ENCODE measurements at regions not wholly inside any gene's neighbourhood (a gene's known extent, or its start where the extent isn't known, plus 50 kb on each side); places are given as distances from the start of the nearest gene placed in this dataset.
"Not testable (repeated sequence)": the region's sequence is repeated elsewhere in the genome, so short reads cannot be mapped to it uniquely, and the experiment has no call there.

GRCh38 chr7:65621580-65622201 is 248.0 kb downstream of the ZNF92 start:
- DNase-seq (ENCODE audit: low spot score): peak; percentile 1

- not testable (repeated sequence) for DNase-seq (ENCODE audit: low spot score)
These were observed 241.6 kb upstream of the VKORC1L1 start for GRCh38 chr7:65631236-65631635.

- not testable (repeated sequence) for DNase-seq (ENCODE audit: low spot score)
These were observed 239.1 kb upstream of the VKORC1L1 start for GRCh38 chr7:65633587-65634404.

- not testable (repeated sequence) for DNase-seq (ENCODE audit: low spot score)
These were observed 234.0 kb upstream of the VKORC1L1 start for GRCh38 chr7:65638918-65639317.

GRCh38 chr7:65639717-65640116 is 233.2 kb upstream of the VKORC1L1 start:
- not testable (repeated sequence) for DNase-seq (ENCODE audit: low spot score)

- not testable (repeated sequence) for DNase-seq (ENCODE audit: low spot score)
These were observed 229.4 kb upstream of the VKORC1L1 start for GRCh38 chr7:65643498-65643897.

- DNase-seq (ENCODE audit: low spot score): not testable (repeated sequence)
These were observed 225.5 kb upstream of the VKORC1L1 start for GRCh38 chr7:65647153-65647964.

- DNase-seq (ENCODE audit: low spot score): not testable (repeated sequence)
These were observed 221.7 kb upstream of the VKORC1L1 start for GRCh38 chr7:65651174-65651573.

- not testable (repeated sequence) for DNase-seq (ENCODE audit: low spot score)
These were observed 220.9 kb upstream of the VKORC1L1 start for GRCh38 chr7:65651826-65652592.

GRCh38 chr7:65652669-65653068 is 220.2 kb upstream of the VKORC1L1 start:
- DNase-seq (ENCODE audit: low spot score): not testable (repeated sequence)

- not testable (repeated sequence) for DNase-seq (ENCODE audit: low spot score)
These were observed 216.2 kb upstream of the VKORC1L1 start for GRCh38 chr7:65656494-65657188.

- DNase-seq (ENCODE audit: low spot score): not testable (repeated sequence)
These were observed 189.5 kb upstream of the VKORC1L1 start for GRCh38 chr7:65683362-65683761.

- not testable (repeated sequence) for DNase-seq (ENCODE audit: low spot score)
These were observed 173.7 kb upstream of the VKORC1L1 start for GRCh38 chr7:65699026-65699714.

GRCh38 chr7:65699715-65700356 is 173.0 kb upstream of the VKORC1L1 start:
- not testable (repeated sequence) for DNase-seq (ENCODE audit: low spot score)

- DNase-seq (ENCODE audit: low spot score): not testable (repeated sequence)
These were observed 153.6 kb upstream of the VKORC1L1 start for GRCh38 chr7:65719123-65719798.

- DNase-seq (ENCODE audit: low spot score): peak; percentile 32
These were observed 150.5 kb upstream of the VKORC1L1 start for GRCh38 chr7:65722361-65722792.

- not testable (repeated sequence) for DNase-seq (ENCODE audit: low spot score)
These were observed 145.7 kb upstream of the VKORC1L1 start for GRCh38 chr7:65727182-65727581.

GRCh38 chr7:65731129-65731528 is 141.7 kb upstream of the VKORC1L1 start:
- DNase-seq (ENCODE audit: low spot score): no peak

- DNase-seq (ENCODE audit: low spot score): no peak
These were observed 141.3 kb upstream of the VKORC1L1 start for GRCh38 chr7:65731562-65732035.

All from AG08396 (cell line).